HK-2 (cell line): ENCODE measurements at regions not wholly inside any gene's neighbourhood (a gene's known extent, or its start where the extent isn't known, plus 50 kb on each side); places are given as distances from the start of the nearest gene placed in this dataset.

Source experiments
- DNase-seq: peaks from one replicate; pipeline ENCODE4 v3.0.0-alpha.2; 2018; ENCODE audit not compliant: unreplicated experiment

- DNase-seq: no peak
These were observed 178.1 kb upstream of the PRDM1 start for GRCh38 chr6:105907991-105908390.

GRCh38 chr6:105907301-105907700 is 178.8 kb upstream of the PRDM1 start:
- no peak for DNase-seq

GRCh38 chr6:105902401-105903031 is 183.6 kb upstream of the PRDM1 start:
- no peak for DNase-seq

GRCh38 chr6:105901583-105901982 is 184.6 kb upstream of the PRDM1 start:
- no peak for DNase-seq

GRCh38 chr6:105900125-105900937 is 185.8 kb upstream of the PRDM1 start:
- DNase-seq: no peak

- DNase-seq: no peak
These were observed 187.8 kb upstream of the PRDM1 start for GRCh38 chr6:105898286-105898685.

- no peak for DNase-seq
These were observed 189.0 kb upstream of the PRDM1 start for GRCh38 chr6:105897131-105897530.

GRCh38 chr6:105896821-105897095 is 189.4 kb upstream of the PRDM1 start:
- no peak for DNase-seq

GRCh38 chr6:105896052-105896820 is 189.9 kb upstream of the PRDM1 start:
- no peak for DNase-seq

GRCh38 chr6:105894556-105894955 is 191.6 kb upstream of the PRDM1 start:
- no peak for DNase-seq

GRCh38 chr6:105893741-105894140 is 192.4 kb upstream of the PRDM1 start:
- DNase-seq: no peak

- DNase-seq: no peak
These were observed 193.4 kb upstream of the PRDM1 start for GRCh38 chr6:105892577-105893262.

GRCh38 chr6:105890521-105891244 is 195.5 kb upstream of the PRDM1 start:
- no peak for DNase-seq

GRCh38 chr6:105889902-105890301 is 196.2 kb upstream of the PRDM1 start:
- DNase-seq: no peak

- no peak for DNase-seq
These were observed 199.2 kb upstream of the PRDM1 start for GRCh38 chr6:105886814-105887544.

GRCh38 chr6:105886066-105886813 is 199.9 kb upstream of the PRDM1 start:
- DNase-seq: no peak

GRCh38 chr6:105884426-105884825 is 201.7 kb upstream of the PRDM1 start:
- no peak for DNase-seq

GRCh38 chr6:105884011-105884410 is 202.1 kb upstream of the PRDM1 start:
- no peak for DNase-seq

GRCh38 chr6:105882828-105883227 is 203.3 kb upstream of the PRDM1 start:
- DNase-seq: no peak

- no peak for DNase-seq
These were observed 203.9 kb upstream of the PRDM1 start for GRCh38 chr6:105882121-105882803.
